ENCODE measurements at regions not wholly inside any gene's neighbourhood (a gene's known extent, or its start where the extent isn't known, plus 50 kb on each side); places are given as distances from the start of the nearest gene placed in this dataset.
"Not testable (repeated sequence)": the region's sequence is repeated elsewhere in the genome, so short reads cannot be mapped to it uniquely, and the experiment has no call there.

GRCh38 chr10:18822156-18822555 lies 162.9 kb downstream of the ARL5B start:
- POLR2A ChIA-PET, result no interaction called here

GRCh38 chr10:18829259-18829658 lies 170.0 kb downstream of the ARL5B start:
- Histone ChIP-seq H3K27me3 (ENCODE audit: control insufficient read depth, insufficient read depth, low read length) (no peaks in the 10 kb centered on the region), H3K4me3 (ENCODE audit: low read depth, low read length) (no peak overlapping the region), H3K36me3 (ENCODE audit: control insufficient read depth, insufficient read depth, low read length) (no peaks in the 10 kb centered on the region)
- DNase-seq (ENCODE audit: low read depth), result no peak
- TF ChIP-seq CTCF (IDR thresholded peaks at IDR 0.05; ENCODE audit: insufficient read depth, low read depth, low read length), result no peak
- CTCF ChIA-PET, result no interaction called here
- POLR2A ChIA-PET, result no interaction called here

More at GRCh38 chr10:18822156-18822555, 162.9 kb downstream of the ARL5B start:
- no peaks in the 10 kb centered on the region for H3K27me3 ChIP-seq (ENCODE audit: control insufficient read depth, insufficient read depth, low read length)
- no peak for DNase-seq (ENCODE audit: low read depth)
- CTCF ChIA-PET, result no interaction called here
- H3K4me3 ChIP-seq (ENCODE audit: low read depth, low read length), result no peak overlapping the region
- no peak for TF ChIP-seq CTCF (IDR thresholded peaks at IDR 0.05; ENCODE audit: insufficient read depth, low read depth, low read length)
- H3K36me3 ChIP-seq (ENCODE audit: control insufficient read depth, insufficient read depth, low read length), result no peaks in the 10 kb centered on the region

GRCh38 chr10:18830277-18830676 lies 171.0 kb downstream of the ARL5B start:
- POLR2A ChIA-PET, result no interaction called here

GRCh38 chr10:18856623-18857022 lies 192.0 kb upstream of the MALRD1 start:
- POLR2A ChIA-PET; H3K4me3 ChIP-seq (ENCODE audit: low read depth, low read length); H3K27me3 ChIP-seq (ENCODE audit: control insufficient read depth, insufficient read depth, low read length); DNase-seq (ENCODE audit: low read depth); H3K36me3 ChIP-seq (ENCODE audit: control insufficient read depth, insufficient read depth, low read length); CTCF ChIA-PET: not testable (repeated sequence)

More at GRCh38 chr10:18830277-18830676, 171.0 kb downstream of the ARL5B start:
- CTCF ChIA-PET, result interaction anchor here (0.5 kb wide), 1 partner anchor 277 kb away, joined by 3 read pairs; no protein-coding TSS in a partner anchor
- H3K36me3 ChIP-seq (ENCODE audit: control insufficient read depth, insufficient read depth, low read length), result no peaks in the 10 kb centered on the region
- no peak for TF ChIP-seq CTCF (IDR thresholded peaks at IDR 0.05; ENCODE audit: insufficient read depth, low read depth, low read length)
- no peak for DNase-seq (ENCODE audit: low read depth)
- H3K4me3 ChIP-seq (ENCODE audit: low read depth, low read length), result no peak overlapping the region
- no peaks in the 10 kb centered on the region for H3K27me3 ChIP-seq (ENCODE audit: control insufficient read depth, insufficient read depth, low read length)

- no peaks in the 10 kb centered on the region for H3K27me3 ChIP-seq (ENCODE audit: control insufficient read depth, insufficient read depth, low read length)
- H3K4me3 ChIP-seq (ENCODE audit: low read depth, low read length), result no peak overlapping the region
- DNase-seq (ENCODE audit: low read depth), result no peak
- no peaks in the 10 kb centered on the region for H3K36me3 ChIP-seq (ENCODE audit: control insufficient read depth, insufficient read depth, low read length)
- no peak for TF ChIP-seq CTCF (IDR thresholded peaks at IDR 0.05; ENCODE audit: insufficient read depth, low read depth, low read length)
- ChIA-PET POLR2A (no interaction called here), CTCF (no interaction called here)
These were observed 188.9 kb upstream of the MALRD1 start for GRCh38 chr10:18859659-18860058.

GRCh38 chr10:18860186-18860585 lies 188.4 kb upstream of the MALRD1 start:
- Histone ChIP-seq H3K4me3 (ENCODE audit: low read depth, low read length) (no peak overlapping the region), H3K27me3 (ENCODE audit: control insufficient read depth, insufficient read depth, low read length) (no peaks in the 10 kb centered on the region), H3K36me3 (ENCODE audit: control insufficient read depth, insufficient read depth, low read length) (no peaks in the 10 kb centered on the region)
- no peak for DNase-seq (ENCODE audit: low read depth)
- POLR2A ChIA-PET, result no interaction called here
- TF ChIP-seq CTCF (IDR thresholded peaks at IDR 0.05; ENCODE audit: insufficient read depth, low read depth, low read length), result no peak
- CTCF ChIA-PET, result no interaction called here

All from BJ (cell line).